ENCODE measurements at regions not wholly inside any gene's neighbourhood (a gene's known extent, or its start where the extent isn't known, plus 50 kb on each side); places are given as distances from the start of the nearest gene placed in this dataset.

DNA sequence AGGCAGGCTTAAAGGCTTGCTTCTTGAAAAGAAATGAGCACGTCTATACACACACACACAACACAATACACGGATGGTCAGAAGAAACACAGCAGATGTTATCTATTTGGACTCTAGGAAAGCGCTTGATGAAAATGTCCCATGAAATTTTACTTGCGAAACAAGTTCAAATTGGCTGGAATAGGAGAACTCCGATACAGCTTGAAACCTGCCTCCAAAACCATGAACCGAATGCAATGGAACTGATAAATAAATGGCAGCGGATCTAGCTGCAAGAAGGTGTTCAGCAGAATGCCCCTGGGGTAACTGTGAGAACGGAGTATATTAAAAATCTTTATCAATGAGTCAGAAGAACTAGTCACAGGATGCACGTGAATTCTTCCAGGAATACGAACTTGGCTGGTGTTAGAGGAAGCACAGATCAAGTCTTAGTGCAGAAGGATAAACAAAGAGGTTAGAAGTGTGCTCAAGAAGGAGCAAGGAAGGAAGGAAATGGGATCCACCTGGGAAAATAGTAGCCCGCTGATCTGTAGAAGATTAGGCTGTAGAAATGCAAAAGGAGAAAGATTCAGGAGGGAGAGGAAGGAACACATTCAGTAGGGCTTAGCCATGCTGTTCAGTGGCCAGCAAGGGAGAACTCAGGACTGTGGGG, 142.0 kb upstream of the PRKCQ start:
- TF ChIP-seq, protein P1, sequence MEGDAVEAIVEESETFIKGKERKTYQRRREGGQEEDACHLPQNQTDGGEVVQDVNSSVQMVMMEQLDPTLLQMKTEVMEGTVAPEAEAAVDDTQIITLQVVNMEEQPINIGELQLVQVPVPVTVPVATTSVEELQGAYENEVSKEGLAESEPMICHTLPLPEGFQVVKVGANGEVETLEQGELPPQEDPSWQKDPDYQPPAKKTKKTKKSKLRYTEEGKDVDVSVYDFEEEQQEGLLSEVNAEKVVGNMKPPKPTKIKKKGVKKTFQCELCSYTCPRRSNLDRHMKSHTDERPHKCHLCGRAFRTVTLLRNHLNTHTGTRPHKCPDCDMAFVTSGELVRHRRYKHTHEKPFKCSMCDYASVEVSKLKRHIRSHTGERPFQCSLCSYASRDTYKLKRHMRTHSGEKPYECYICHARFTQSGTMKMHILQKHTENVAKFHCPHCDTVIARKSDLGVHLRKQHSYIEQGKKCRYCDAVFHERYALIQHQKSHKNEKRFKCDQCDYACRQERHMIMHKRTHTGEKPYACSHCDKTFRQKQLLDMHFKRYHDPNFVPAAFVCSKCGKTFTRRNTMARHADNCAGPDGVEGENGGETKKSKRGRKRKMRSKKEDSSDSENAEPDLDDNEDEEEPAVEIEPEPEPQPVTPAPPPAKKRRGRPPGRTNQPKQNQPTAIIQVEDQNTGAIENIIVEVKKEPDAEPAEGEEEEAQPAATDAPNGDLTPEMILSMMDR (conservative IDR thresholded peaks at IDR 0.05; ENCODE audit: low read depth, low read length) = no peak
- no peak overlapping the region for H3K9ac ChIP-seq
- H3K27ac ChIP-seq = no peak overlapping the region
- no peaks in the 10 kb centered on the region for H3K79me2 ChIP-seq (ENCODE audit: insufficient read depth, low read depth)
- H3K36me3 ChIP-seq (ENCODE audit: insufficient read depth) = no peaks in the 10 kb centered on the region
- H3K4me3 ChIP-seq (IDR thresholded peaks at IDR 0.05; ENCODE audit: insufficient read depth, low read depth, low read length) = no peak overlapping the region
- no peaks in the 10 kb centered on the region for H3K4me1 ChIP-seq (ENCODE audit: low read depth, poor library complexity, severe bottlenecking)
- no peaks in the 10 kb centered on the region for H3K27me3 ChIP-seq (ENCODE audit: insufficient read depth, low read depth)
- no peaks in the 10 kb centered on the region for H4K20me1 ChIP-seq (ENCODE audit: insufficient read depth)
- H3K4me2 ChIP-seq = no peak overlapping the region
- H2AFZ ChIP-seq (ENCODE audit: low read depth) = no peak overlapping the region

DNA sequence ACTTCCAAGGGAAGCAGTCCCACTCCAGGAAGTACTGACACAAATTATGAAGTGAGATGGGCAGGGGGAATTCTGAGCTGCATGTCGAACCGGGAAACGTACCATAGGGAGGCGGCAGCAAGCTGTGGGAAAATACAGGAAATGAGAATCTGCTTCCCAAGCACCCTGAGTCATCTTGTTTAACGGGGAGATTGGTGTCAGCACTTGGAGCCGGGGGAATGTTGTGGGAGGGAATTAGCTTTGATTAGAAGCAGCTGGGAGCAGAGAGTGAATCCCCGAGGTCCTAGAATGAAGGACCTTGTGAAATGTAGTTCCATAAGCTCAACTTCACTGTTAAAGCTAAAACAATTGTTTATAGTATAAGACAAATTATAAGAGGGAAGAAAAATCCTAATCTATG, 141.4 kb upstream of the PRKCQ start:
- no peak overlapping the region for H2AFZ ChIP-seq (ENCODE audit: low read depth)
- H3K4me1 ChIP-seq (ENCODE audit: low read depth, poor library complexity, severe bottlenecking) = no peaks in the 10 kb centered on the region
- H3K36me3 ChIP-seq (ENCODE audit: insufficient read depth) = no peaks in the 10 kb centered on the region
- H3K4me3 ChIP-seq (IDR thresholded peaks at IDR 0.05; ENCODE audit: insufficient read depth, low read depth, low read length) = no peak overlapping the region
- no peaks in the 10 kb centered on the region for H4K20me1 ChIP-seq (ENCODE audit: insufficient read depth)
- H3K27ac ChIP-seq = no peak overlapping the region
- H3K4me2 ChIP-seq = no peak overlapping the region
- H3K27me3 ChIP-seq (ENCODE audit: insufficient read depth, low read depth) = no peaks in the 10 kb centered on the region
- H3K9ac ChIP-seq = no peak overlapping the region
- TF ChIP-seq, protein P1 (conservative IDR thresholded peaks at IDR 0.05; ENCODE audit: low read depth, low read length) = no peak
- H3K79me2 ChIP-seq (ENCODE audit: insufficient read depth, low read depth) = no peaks in the 10 kb centered on the region

DNA sequence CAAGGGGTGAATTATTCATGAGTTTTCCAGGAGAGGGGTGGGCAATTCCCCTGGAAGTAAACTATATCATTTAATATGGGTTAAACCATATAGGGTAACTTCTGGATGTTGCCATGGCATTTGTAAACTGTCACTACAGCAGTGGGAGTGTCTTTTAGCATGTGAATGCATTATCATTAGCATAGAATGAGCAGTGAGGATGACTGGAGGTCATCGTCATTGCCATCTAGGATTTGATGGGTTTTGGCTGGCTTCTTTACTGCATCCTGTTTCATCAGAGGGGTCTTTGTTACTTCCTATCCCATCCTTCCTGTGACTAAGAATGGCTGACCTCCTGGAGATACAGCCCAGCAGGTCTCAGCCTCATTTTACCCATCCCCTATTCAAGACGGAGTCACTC, 139.5 kb upstream of the PRKCQ start:
- Histone ChIP-seq H4K20me1 (ENCODE audit: insufficient read depth) (no peaks in the 10 kb centered on the region), H3K9ac (no peak overlapping the region), H3K79me2 (ENCODE audit: insufficient read depth, low read depth) (no peaks in the 10 kb centered on the region), H3K36me3 (ENCODE audit: insufficient read depth) (no peaks in the 10 kb centered on the region), H3K27me3 (ENCODE audit: insufficient read depth, low read depth) (no peaks in the 10 kb centered on the region), H3K4me3 (IDR thresholded peaks at IDR 0.05; ENCODE audit: insufficient read depth, low read depth, low read length) (no peak overlapping the region), H3K4me1 (ENCODE audit: low read depth, poor library complexity, severe bottlenecking) (no peaks in the 10 kb centered on the region), H3K4me2 (no peak overlapping the region), H2AFZ (ENCODE audit: low read depth) (no peak overlapping the region), H3K27ac (no peak overlapping the region)
- TF ChIP-seq, protein P1 (conservative IDR thresholded peaks at IDR 0.05; ENCODE audit: low read depth, low read length) = no peak

DNA sequence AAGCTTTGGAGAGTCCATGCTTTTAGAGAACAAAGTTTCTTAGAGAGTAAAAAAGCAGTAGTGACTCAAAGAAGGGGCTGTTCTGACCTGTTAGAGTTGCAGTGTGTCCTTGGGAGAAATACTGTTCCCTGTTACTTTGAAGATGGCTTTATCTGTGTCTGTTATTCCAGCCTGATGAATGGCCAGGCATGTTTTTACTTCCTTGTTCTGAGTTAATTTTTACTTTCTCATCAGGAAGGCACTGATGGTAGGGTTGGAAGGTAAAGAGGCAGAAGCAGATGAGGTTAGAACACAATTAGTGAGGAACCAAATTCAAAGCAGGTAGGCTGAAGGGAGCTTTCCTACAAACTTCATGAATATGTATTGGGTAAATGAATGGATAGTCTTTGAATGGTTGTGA, 138.5 kb upstream of the PRKCQ start:
- Histone ChIP-seq H3K36me3 (ENCODE audit: insufficient read depth) (no peaks in the 10 kb centered on the region), H3K4me3 (IDR thresholded peaks at IDR 0.05; ENCODE audit: insufficient read depth, low read depth, low read length) (no peak overlapping the region), H3K27ac (no peak overlapping the region), H4K20me1 (ENCODE audit: insufficient read depth) (no peaks in the 10 kb centered on the region), H3K9ac (no peak overlapping the region), H3K4me1 (ENCODE audit: low read depth, poor library complexity, severe bottlenecking) (no peaks in the 10 kb centered on the region), H2AFZ (ENCODE audit: low read depth) (no peak overlapping the region), H3K4me2 (no peak overlapping the region), H3K79me2 (ENCODE audit: insufficient read depth, low read depth) (no peaks in the 10 kb centered on the region), H3K27me3 (ENCODE audit: insufficient read depth, low read depth) (no peaks in the 10 kb centered on the region)
- TF ChIP-seq, protein P1 (conservative IDR thresholded peaks at IDR 0.05; ENCODE audit: low read depth, low read length) = no peak
